H9 (cell line): ENCODE measurements at regions not wholly inside any gene's neighbourhood (a gene's known extent, or its start where the extent isn't known, plus 50 kb on each side); places are given as distances from the start of the nearest gene placed in this dataset.

Source experiments
- DNase-seq: peaks from one replicate; pipeline ENCODE4 v3.0.0-alpha.2; 2017
- H2AFZ ChIP-seq: one replicate; pipeline ENCODE4 v1.6.1; 2013; ENCODE audit warnings: mild to moderate bottlenecking, low read length, control low read depth, moderate library complexity
- H2AK5ac ChIP-seq: 2 replicates; pipeline ENCODE4 v1.6.1; 2013; ENCODE audit warnings: low read length, control low read depth, mixed read lengths; ENCODE audit not compliant: insufficient read length
- H2BK120ac ChIP-seq: one replicate; pipeline ENCODE4 v1.6.1; 2013; ENCODE audit warnings: low read depth, mild to moderate bottlenecking, low read length, control low read depth, inconsistent platforms; ENCODE audit not compliant: poor library complexity, severe bottlenecking
- H2BK12ac ChIP-seq: 2 replicates; pipeline ENCODE4 v1.6.1; 2013; ENCODE audit warnings: low read length, control low read depth, mixed read lengths, low read depth; ENCODE audit not compliant: insufficient read length
- H2BK15ac ChIP-seq: 2 replicates; pipeline ENCODE4 v1.6.1; 2013; ENCODE audit warnings: low read depth, low read length, control low read depth
- H2BK20ac ChIP-seq: one replicate; pipeline ENCODE4 v1.6.1; 2013; ENCODE audit warnings: low read depth, mild to moderate bottlenecking, low read length, control low read depth, inconsistent platforms; ENCODE audit not compliant: poor library complexity, severe bottlenecking
- H2BK5ac ChIP-seq: 2 replicates; pipeline ENCODE4 v1.6.1; 2013; ENCODE audit warnings: low read length, control low read depth, mixed read lengths; ENCODE audit not compliant: insufficient read length
- H3K14ac ChIP-seq: 2 replicates; pipeline ENCODE4 v1.6.1; 2013; ENCODE audit warnings: low read length, control low read depth; ENCODE audit not compliant: insufficient read depth
- H3K18ac ChIP-seq: 2 replicates; pipeline ENCODE4 v1.6.1; 2013; ENCODE audit warnings: low read depth, mild to moderate bottlenecking, mixed read lengths, low read length, control low read depth; ENCODE audit not compliant: insufficient read length
- H3K23ac ChIP-seq: 2 replicates; pipeline ENCODE4 v1.6.1; 2013; ENCODE audit warnings: low read length, control low read depth, mixed read lengths, low read depth; ENCODE audit not compliant: insufficient read length
- H3K23me2 ChIP-seq: 2 replicates; pipeline ENCODE4 v1.6.1; 2013; ENCODE audit warnings: low read depth, mild to moderate bottlenecking, mixed read lengths, low read length, control low read depth; ENCODE audit not compliant: insufficient read length, poor library complexity, severe bottlenecking
- H3K27ac ChIP-seq: 2 replicates; pipeline ENCODE4 v1.5.1; 2013; ENCODE audit warnings: low read length, control low read depth, mixed read lengths, low read depth; ENCODE audit not compliant: insufficient read length
- H3K27me3 ChIP-seq: 2 replicates; pipeline ENCODE4 v1.6.1; 2013; ENCODE audit warnings: low read length, control low read depth, inconsistent platforms; ENCODE audit not compliant: insufficient read depth
- H3K4ac ChIP-seq: 2 replicates; pipeline ENCODE4 v1.6.1; 2013; ENCODE audit warnings: low read depth, mild to moderate bottlenecking, control low read depth, inconsistent platforms, low read length, moderate library complexity
- H3K4me1 ChIP-seq: 2 replicates; pipeline ENCODE4 v1.6.1; 2013; ENCODE audit warnings: low read length, control low read depth, inconsistent platforms; ENCODE audit not compliant: insufficient read depth
- H3K4me2 ChIP-seq: 2 replicates; pipeline ENCODE4 v1.6.1; 2013; ENCODE audit warnings: low read length, control low read depth, mixed read lengths; ENCODE audit not compliant: insufficient read length, insufficient read depth
- H3K56ac ChIP-seq: 2 replicates; pipeline ENCODE4 v1.6.1; 2013; ENCODE audit warnings: low read depth, mild to moderate bottlenecking, mixed read lengths, low read length, control low read depth; ENCODE audit not compliant: insufficient read length
- H3K79me1 ChIP-seq: 2 replicates; pipeline ENCODE4 v1.6.1; 2013; ENCODE audit warnings: low read depth, mild to moderate bottlenecking, moderate library complexity, low read length, control low read depth, inconsistent platforms; ENCODE audit not compliant: insufficient read depth, poor library complexity, severe bottlenecking
- H3K79me2 ChIP-seq: 2 replicates; pipeline ENCODE4 v1.6.1; 2013; ENCODE audit warnings: low read length, control low read depth, inconsistent platforms; ENCODE audit not compliant: insufficient read depth
- H3K9ac ChIP-seq: 2 replicates; pipeline ENCODE4 v1.6.1; 2013; ENCODE audit warnings: low read length, control low read depth, mixed read lengths; ENCODE audit not compliant: insufficient read length; ENCODE audit errors: extremely low read depth
- H3K9me3 ChIP-seq: one replicate; pipeline ENCODE4 v1.6.1; 2013; ENCODE audit warnings: low read depth, low read length, inconsistent platforms; ENCODE audit not compliant: control insufficient read depth
- H3T11ph ChIP-seq: one replicate; pipeline ENCODE4 v1.6.1; 2013; ENCODE audit warnings: mild to moderate bottlenecking, low read length, control low read depth, inconsistent platforms
- H4K20me1 ChIP-seq: one replicate; pipeline ENCODE4 v1.6.1; 2013; ENCODE audit not compliant: control insufficient read depth, insufficient read length, insufficient read depth
- H4K5ac ChIP-seq: 2 replicates; pipeline ENCODE4 v1.6.1; 2013; ENCODE audit warnings: low read depth, mild to moderate bottlenecking, mixed read lengths, low read length, control low read depth; ENCODE audit not compliant: insufficient read length
- H4K8ac ChIP-seq: replicated peaks from 2 replicates; pipeline ENCODE4 v1.6.1; 2013; ENCODE audit warnings: low read length, control low read depth, mixed read lengths, low read depth; ENCODE audit not compliant: insufficient read length
- H4K91ac ChIP-seq: 2 replicates; pipeline ENCODE4 v1.6.1; 2013; ENCODE audit warnings: low read depth, mild to moderate bottlenecking, moderate library complexity, mixed read lengths, low read length, control low read depth; ENCODE audit not compliant: insufficient read length
- H3K27ac Mint-ChIP-seq, 3 experiments: 2 replicates in 2 of 3; 3 replicates in 1 of 3; pipeline ENCODE4 v1.8.0; 2020 to 2021; ENCODE audit warnings: mixed read lengths in 3 of 3, mild to moderate bottlenecking in 1 of 3, moderate library complexity in 1 of 3
- H3K27me3 Mint-ChIP-seq: 2 replicates; pipeline ENCODE4 v1.8.0; 2021; ENCODE audit warnings: low read depth, mild to moderate bottlenecking, moderate library complexity, mixed read lengths
- H3K36me3 Mint-ChIP-seq, 3 experiments: 2 replicates in 2 of 3; 3 replicates in 1 of 3; pipeline ENCODE4 v1.8.0; 2020 to 2021; ENCODE audit warnings: low read depth in 3 of 3, mixed read lengths in 3 of 3; ENCODE audit not compliant: insufficient read depth in 1 of 3
- H3K4me1 Mint-ChIP-seq, 2 experiments: 2 replicates each; pipeline ENCODE4 v1.8.0; 2020; ENCODE audit warnings: mixed read lengths in 2 of 2
- H3K4me3 Mint-ChIP-seq, 2 experiments: 2 replicates in 1 of 2; 3 replicates in 1 of 2; pipeline ENCODE4 v1.8.0; 2020 to 2021; ENCODE audit warnings: mild to moderate bottlenecking in 2 of 2, mixed read lengths in 2 of 2, moderate library complexity in 1 of 2
- H3K9me3 Mint-ChIP-seq, 2 experiments: 2 replicates in 1 of 2; 3 replicates in 1 of 2; pipeline ENCODE4 v1.8.0; 2020; ENCODE audit warnings: mild to moderate bottlenecking in 2 of 2, mixed read lengths in 2 of 2, moderate library complexity in 1 of 2
- WGBS: extraction: QIAGEN DNeasy Blood & Tissue Kit; methylation state at CpG from one replicate; pipeline ENCODE4 v1.1.7; 2013; ENCODE audit warnings: missing lambda C conversion rate, low lambda C conversion rate, mixed read lengths; ENCODE audit not compliant: insufficient read length; ENCODE audit errors: extremely low coverage; 5-methylcytosine and 5-hydroxymethylcytosine counted together
- TF ChIP-seq, protein P1 (sequence below): fragments of 200-600 bp; sonication (generic); conservative IDR thresholded peaks from 3 replicates; pipeline ENCODE4 v1.8.0; 2021; ENCODE audit warnings: antibody characterized with exemption, mild to moderate bottlenecking

DNA sequence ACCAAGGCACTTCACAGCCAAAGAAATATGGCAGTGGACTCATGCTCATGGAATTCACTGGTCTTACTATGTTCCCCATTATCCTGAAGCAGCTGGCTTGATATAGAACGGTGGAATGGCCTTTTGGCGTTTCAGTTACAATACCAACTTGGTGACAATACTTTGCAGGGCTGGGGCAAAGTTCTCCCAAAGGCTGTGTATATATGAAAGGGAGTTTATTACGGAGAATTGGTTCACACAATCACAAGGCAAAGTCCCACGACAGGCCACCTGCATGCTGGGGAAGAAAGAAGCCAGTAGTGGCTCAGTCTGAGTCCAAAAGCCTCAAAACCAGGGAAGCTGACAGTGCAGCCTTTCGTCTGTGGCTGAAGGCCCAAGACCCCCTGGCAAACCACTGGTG, 50.8 kb upstream of the SMARCAD1 start:
- TF ChIP-seq, protein P1, sequence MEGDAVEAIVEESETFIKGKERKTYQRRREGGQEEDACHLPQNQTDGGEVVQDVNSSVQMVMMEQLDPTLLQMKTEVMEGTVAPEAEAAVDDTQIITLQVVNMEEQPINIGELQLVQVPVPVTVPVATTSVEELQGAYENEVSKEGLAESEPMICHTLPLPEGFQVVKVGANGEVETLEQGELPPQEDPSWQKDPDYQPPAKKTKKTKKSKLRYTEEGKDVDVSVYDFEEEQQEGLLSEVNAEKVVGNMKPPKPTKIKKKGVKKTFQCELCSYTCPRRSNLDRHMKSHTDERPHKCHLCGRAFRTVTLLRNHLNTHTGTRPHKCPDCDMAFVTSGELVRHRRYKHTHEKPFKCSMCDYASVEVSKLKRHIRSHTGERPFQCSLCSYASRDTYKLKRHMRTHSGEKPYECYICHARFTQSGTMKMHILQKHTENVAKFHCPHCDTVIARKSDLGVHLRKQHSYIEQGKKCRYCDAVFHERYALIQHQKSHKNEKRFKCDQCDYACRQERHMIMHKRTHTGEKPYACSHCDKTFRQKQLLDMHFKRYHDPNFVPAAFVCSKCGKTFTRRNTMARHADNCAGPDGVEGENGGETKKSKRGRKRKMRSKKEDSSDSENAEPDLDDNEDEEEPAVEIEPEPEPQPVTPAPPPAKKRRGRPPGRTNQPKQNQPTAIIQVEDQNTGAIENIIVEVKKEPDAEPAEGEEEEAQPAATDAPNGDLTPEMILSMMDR: no peak
- no peak overlapping the region for H3K56ac ChIP-seq
- H3K23ac ChIP-seq: no peak overlapping the region
- no peak overlapping the region for H3K27ac Mint-ChIP-seq
- no peak overlapping the region for H4K91ac ChIP-seq
- H3K9ac ChIP-seq: no peak overlapping the region
- H3K79me1 ChIP-seq: no peaks in the 10 kb centered on the region
- H4K8ac ChIP-seq: no peak overlapping the region
- no CpG with 5 or more reads among the region's 5 CpGs for WGBS
- H3K4me2 ChIP-seq: no peak overlapping the region
- no peak for DNase-seq
- no peak overlapping the region for H2BK20ac ChIP-seq
- no peaks in the 10 kb centered on the region for H4K20me1 ChIP-seq
- no peak overlapping the region for H3K4ac ChIP-seq
- H4K5ac ChIP-seq: no peak overlapping the region
- H3K36me3 Mint-ChIP-seq: peaks cover 2 to 5% (median 3%) of the 10 kb centered on the region in 3 experiments; a peak in 4 of 7 replicates
- H3K14ac ChIP-seq: no peak overlapping the region
- H3K27me3 Mint-ChIP-seq: no peaks in the 10 kb centered on the region; the same call in none of the 2 replicates
- H3K4me1 ChIP-seq: no peaks in the 10 kb centered on the region
- H3K79me2 ChIP-seq: no peaks in the 10 kb centered on the region
- H3T11ph ChIP-seq: no peak overlapping the region
- H2BK120ac ChIP-seq: no peak overlapping the region
- H3K9me3 Mint-ChIP-seq: peaks cover 11 to 20% of the 10 kb centered on the region in 2 experiments
- no peak overlapping the region for H3K4me3 Mint-ChIP-seq
- H3K23me2 ChIP-seq: no peaks in the 10 kb centered on the region
- H3K27ac ChIP-seq: no peak overlapping the region
- no peak overlapping the region for H2BK12ac ChIP-seq
- no peaks in the 10 kb centered on the region for H3K9me3 ChIP-seq
- H3K4me1 Mint-ChIP-seq: peaks cover 7 to 8% of the 10 kb centered on the region in 2 experiments
- no peak overlapping the region for H2AK5ac ChIP-seq
- no peak overlapping the region for H3K18ac ChIP-seq
- H2AFZ ChIP-seq: no peak overlapping the region
- no peak overlapping the region for H2BK5ac ChIP-seq
- H3K27me3 ChIP-seq: no peaks in the 10 kb centered on the region; the same call in 1 of the 2 replicates
- no peak overlapping the region for H2BK15ac ChIP-seq
